Thyroid gland (tissue), 4 donors: ENCODE measurements at regions not wholly inside any gene's neighbourhood (a gene's known extent, or its start where the extent isn't known, plus 50 kb on each side); places are given as distances from the start of the nearest gene placed in this dataset.

Experiments
- POLR2A ChIP-seq, 2 donors: fragments of 450-650 bp; IDR thresholded peaks; one replicate each; pipeline ENCODE4 v1.6.1; 2017; ENCODE audit warnings: antibody characterized with exemption in 2 of 2, mild to moderate bottlenecking in 2 of 2, moderate library complexity in 1 of 2
- TF ChIP-seq, protein P1 (sequence below), 6 experiments: fragments of 200-600 bp in 3 of 6; fragments of 450-650 bp in 3 of 6; sonication (generic) in 3 of 6; IDR thresholded peaks; one replicate each; pipeline ENCODE4 v1.5.1; 2016 to 2019; ENCODE audit warnings: antibody characterized with exemption in 6 of 6, mild to moderate bottlenecking in 2 of 6, inconsistent platforms in 1 of 6, moderate library complexity in 1 of 6

DNA sequence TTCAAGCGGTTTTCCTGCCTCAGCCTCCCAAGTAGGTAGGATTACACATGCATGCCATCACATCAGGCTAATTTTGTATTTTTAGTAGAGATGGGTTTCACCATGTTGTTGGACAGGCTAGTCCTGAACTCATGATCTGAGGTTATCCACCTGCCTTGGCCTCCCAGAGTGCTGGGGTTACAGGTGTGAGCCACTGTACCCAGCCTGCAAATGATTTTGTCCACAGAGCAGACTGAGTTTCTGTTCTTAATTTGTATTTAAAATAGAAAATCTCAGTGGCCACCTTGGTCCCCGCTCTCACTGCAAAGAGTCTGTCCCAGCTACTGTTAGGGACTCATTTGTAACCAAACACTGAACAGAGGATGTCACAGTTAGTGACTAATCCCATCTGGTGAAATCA, 415.7 kb upstream of the RBFOX1 start:
- TF ChIP-seq, protein P1, sequence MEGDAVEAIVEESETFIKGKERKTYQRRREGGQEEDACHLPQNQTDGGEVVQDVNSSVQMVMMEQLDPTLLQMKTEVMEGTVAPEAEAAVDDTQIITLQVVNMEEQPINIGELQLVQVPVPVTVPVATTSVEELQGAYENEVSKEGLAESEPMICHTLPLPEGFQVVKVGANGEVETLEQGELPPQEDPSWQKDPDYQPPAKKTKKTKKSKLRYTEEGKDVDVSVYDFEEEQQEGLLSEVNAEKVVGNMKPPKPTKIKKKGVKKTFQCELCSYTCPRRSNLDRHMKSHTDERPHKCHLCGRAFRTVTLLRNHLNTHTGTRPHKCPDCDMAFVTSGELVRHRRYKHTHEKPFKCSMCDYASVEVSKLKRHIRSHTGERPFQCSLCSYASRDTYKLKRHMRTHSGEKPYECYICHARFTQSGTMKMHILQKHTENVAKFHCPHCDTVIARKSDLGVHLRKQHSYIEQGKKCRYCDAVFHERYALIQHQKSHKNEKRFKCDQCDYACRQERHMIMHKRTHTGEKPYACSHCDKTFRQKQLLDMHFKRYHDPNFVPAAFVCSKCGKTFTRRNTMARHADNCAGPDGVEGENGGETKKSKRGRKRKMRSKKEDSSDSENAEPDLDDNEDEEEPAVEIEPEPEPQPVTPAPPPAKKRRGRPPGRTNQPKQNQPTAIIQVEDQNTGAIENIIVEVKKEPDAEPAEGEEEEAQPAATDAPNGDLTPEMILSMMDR (IDR thresholded peaks at IDR 0.05): no peak
- TF ChIP-seq POLR2A (IDR thresholded peaks at IDR 0.05): no peak
